Occipital lobe (tissue), 1 donor: ENCODE measurements at regions not wholly inside any gene's neighbourhood (a gene's known extent, or its start where the extent isn't known, plus 50 kb on each side); places are given as distances from the start of the nearest gene placed in this dataset.
"Not testable (repeated sequence)": the region's sequence is repeated elsewhere in the genome, so short reads cannot be mapped to it uniquely, and the experiment has no call there.

Source experiments
- DNase-seq: peaks from one replicate; lab custom pipeline; 2025; lab: John Stamatoyannopoulos, UW

DNA sequence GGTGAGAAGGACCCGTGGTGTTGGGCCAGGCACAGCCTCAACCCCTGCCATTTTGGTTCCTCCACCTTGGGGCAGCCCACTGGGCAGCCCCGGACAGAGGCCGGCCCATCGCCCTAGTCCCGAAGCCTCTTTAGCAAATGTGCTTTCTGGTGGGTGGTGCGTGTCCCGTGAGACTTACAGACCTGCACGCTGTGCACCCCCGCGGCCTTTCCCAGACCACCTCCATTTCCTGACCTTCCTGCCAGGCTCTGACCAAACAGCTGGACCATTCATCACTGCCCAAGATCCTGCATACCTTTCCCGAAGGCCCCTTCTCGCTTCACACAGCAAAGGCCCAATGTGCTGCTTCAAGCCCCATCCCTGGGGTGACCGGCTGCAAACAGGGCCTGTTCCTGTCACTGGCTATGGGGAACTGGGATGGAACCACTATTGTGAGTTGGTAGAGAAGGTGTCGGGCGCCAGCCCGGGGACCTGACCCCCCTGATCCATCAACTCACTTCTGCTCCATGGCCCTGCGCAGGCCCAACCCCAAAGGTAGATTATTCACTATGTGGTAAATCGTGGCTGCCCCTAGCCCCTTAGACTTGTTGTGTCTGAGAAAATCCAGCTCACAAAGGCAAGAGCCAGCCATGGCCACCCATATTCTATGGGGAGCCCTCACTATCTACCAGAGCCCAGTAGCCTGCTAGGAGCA lies 341.0 kb downstream of the EIPR1 start:
- no peak for DNase-seq

DNA sequence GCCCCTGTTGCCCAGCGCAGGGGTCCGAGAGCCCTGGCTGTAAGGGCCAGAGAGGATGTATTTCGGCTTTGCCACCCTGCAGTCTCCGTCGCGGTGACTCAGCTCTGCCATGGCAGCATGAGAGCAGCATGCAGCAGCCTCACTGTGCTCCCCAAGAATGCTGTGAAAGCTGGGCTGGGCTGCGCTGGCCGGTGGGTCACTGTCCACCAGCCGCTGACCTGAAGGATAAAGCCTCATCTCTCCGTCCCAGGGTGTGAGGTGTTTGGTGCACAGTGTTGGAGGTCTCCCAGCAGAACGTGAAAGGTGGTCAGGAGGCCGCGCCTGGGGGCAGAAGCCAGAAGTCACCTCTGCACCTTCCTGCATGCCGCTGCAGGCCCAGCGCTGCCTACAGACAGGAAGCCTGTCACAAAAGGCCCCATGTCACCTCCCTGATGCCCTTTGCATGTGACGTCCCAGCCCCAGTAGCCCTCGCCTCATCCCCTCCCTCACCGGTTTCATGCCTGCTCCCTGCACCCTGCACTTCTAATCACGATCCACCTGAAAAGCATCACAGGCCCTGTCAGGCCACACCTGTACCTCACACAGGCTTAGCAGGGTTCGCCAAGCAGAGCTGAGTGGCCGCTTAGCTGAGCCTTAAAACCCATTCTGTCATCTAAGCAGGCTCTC lies 342.1 kb downstream of the EIPR1 start:
- no peak for DNase-seq

DNA sequence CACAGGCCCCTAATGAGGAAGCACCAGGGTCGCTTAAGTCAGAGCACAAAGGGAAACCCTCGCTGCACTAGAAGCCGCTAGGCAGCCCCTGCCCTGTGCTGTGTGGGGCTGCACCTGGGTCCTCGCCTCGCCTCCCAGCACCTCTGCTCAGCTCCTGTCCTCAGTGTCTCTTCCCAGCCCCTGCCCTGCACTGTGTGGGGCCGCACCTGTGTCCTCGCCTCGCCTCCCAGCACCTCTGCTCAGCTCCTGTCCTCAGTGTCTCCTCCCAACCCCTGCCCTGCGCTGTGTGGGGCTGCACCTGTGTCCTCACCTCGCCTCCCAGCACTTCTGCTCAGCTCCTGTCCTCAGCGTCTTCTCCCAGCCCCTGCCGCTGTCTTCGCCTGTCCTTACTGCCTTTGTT lies 342.8 kb downstream of the EIPR1 start:
- no peak for DNase-seq

DNA sequence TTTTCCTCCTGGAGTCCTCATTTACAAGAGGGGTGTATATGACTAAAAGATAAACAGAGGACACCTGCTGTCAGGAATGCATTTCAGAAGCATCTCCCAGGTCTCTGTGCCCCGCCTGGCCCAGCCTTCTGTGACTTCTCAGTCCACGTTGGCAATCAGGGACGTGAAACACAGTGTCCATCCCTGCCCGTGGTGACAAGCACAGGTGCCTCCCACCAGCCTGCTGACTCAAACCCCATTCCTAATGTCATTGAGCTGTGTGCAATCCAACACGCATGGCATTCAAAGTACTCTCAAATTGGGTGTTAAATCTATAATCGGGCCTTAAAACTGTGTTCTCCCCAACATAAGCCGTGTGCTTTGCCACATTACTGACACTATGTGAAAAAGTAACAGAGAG lies 343.2 kb downstream of the EIPR1 start:
- DNase-seq: no peak

DNA sequence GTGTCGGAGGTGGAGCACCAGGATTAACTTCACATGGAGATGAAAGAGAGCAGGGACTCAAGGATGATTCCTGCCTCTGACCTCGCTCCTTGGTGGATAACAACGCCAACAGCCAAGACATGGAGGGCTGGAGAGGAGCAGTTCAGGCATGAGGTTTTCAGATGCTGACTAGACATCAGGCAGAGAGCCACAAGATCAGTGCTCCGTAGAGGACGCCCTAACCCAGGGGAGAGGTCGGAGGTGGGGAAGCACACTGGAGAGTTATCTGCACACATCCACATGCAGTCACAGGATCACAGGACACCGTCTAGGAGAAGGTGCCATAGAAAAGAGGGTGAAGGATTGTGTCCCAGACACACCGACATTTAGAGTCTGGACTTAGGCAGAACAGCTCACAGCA lies 344.3 kb downstream of the EIPR1 start:
- DNase-seq: no peak

DNA sequence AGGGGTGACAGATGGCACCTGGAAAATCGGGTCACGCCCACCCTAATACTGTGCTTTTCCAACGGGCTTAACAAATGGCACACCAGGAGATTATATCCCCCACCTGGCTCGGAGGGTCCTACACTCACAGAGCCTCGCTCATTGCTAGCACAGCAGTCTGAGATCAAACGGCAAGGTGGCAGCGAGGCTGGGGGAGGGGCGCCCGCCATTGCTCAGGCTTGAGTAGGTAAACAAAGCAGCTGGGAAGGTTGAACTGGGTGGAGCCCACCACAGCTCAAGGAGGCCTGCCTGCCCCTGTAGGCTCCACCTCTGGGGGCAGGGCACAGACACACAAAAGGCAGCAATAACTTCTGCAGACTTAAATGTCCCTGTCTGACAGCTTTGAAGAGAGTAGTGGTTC lies 346.8 kb downstream of the EIPR1 start:
- DNase-seq: not testable (repeated sequence)

DNA sequence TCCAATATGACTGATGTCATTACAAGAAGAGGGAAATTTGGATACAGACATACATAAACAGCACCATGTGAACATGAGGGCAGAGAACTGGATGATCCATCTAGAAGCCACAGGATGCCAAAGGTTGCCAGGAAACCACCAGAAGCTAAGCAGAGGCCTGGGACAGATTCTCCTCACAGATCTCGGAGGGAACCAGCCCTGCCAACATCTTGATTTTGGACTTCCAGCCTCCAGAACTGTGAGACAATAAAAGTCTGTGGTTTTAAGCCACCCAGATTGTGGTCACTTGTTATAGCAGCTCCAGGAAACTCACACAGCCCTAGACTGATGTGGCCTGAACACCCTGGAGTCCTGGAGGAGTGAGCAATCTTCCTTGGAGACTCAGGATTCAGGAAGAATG lies 351.6 kb downstream of the EIPR1 start:
- DNase-seq: no peak

DNA sequence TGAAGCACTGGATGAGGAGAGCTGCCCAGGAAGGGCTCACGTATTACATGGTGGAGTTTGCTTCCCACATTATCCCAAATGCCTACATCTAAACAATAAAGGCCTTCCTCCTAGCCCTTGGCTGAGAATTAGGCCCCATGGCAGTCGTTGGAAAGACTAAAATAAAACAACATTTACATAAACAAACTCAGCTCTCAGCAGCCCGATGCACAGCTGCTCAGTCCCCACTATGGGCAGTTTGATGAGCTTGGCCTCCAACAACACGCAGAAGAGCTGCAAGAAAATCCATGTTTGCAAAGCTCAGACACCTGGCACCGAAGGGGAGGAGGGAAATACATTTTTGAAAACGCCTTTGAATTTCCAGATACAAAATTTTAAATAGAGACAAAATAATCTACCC lies 352.4 kb downstream of the EIPR1 start:
- no peak for DNase-seq

DNA sequence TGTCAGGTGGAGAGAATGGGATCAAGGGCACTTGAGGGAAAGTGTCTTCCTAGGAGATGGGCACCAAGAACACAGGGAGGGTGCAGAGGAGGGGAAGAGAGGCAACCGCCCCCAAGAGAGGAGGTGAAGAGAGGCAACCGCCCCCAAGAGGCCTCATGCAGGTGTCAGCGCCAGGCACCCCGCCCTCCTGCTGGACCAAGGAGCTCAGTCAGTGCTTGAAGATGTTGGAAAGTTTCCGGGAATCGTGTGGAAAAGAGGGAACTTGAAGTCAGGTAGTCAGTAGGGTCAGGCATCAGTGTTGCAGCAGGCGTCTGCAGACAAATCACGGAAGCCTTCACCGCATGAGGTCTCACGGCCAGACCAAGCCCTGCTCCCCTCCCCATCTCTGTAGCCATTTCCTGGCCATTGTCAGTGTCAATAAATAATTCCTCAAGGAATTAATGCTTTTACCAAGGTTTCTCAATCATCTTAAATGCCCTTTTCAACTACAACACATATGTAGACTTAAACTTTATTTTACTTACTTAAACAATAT lies 353.1 kb downstream of the EIPR1 start:
- no peak for DNase-seq

DNA sequence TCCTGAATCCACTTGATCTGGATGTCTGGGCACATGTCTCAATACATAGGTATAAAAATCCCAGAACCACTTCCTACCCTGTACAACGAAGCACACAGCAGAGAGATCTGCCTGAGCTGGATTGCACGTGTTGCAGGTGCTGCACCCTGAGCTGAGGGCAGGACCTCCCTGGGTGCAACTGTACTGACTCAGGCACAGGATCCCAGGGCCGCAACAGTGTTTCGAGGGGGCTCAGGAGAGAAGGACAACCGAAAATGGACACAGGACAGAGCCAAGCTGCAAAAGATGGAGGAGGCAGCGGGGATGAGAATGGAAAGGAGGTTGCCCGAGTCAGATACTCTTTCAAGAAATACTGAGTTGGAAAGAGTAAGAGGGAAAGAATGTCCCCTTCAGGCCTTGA lies 354.1 kb downstream of the EIPR1 start:
- DNase-seq: no peak

DNA sequence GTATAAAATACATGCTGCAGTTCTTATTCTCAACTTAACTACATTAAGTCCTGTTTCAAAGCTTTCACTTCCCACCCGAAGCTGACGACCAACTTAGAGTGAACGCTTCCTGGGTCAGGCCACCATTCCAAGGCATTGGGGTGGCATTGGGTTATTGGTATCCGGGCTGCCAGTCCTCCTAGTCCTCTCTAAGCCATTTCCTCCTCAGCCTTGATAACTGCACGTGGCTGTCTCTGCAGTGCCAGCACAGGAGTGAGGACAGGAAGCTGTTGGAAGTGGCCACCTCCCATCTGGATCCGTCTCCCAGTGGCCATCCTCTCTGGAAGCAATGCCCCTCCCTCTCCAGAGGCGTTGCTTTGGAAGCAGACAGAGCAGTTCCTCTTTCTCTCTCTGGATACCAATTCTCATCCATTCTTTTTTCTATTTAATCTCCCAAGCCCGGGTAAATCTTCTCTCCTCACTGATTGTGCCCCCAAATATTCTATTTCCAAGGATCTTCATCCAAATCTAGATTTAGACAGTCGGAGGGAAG lies 354.7 kb downstream of the EIPR1 start:
- DNase-seq: no peak

DNA sequence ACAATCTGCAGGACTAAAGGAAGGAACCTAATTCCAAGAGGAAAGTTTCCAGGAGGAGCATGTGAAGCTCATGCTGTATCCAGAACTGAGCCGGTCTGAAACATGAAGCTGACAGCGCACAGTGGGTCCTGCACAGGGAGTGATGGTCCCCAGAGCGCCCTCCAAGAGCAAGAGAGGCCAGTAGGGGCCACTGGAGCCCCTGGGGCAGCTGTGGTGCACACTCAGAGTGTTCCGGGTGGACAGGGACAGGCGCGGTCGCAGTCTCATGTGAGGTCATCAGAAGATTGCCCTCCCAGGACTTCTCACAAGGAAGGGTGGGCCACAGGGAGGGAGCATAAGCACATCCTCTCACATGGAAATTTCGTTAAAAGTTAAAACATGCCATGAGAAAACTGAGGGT lies 355.9 kb downstream of the EIPR1 start:
- no peak for DNase-seq

DNA sequence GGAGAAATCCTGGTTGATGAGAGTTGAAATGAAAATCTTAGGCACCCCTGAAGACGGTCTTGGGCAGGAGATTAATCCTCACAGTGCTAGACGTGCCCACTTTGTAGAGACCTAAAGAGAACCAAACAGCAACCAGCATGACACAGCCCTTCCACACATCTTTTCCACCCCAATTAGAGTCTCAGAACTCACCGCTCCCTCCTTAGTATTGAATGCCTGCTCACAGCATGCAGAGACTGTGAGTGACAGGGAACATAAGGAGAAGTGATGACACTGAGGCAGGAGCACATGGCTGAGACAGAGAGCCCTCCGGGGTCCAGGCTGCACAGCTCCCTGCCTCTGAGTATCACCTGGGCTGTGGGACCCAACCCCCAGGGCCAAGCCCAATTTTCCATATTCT lies 367.6 kb downstream of the EIPR1 start:
- no peak for DNase-seq

DNA sequence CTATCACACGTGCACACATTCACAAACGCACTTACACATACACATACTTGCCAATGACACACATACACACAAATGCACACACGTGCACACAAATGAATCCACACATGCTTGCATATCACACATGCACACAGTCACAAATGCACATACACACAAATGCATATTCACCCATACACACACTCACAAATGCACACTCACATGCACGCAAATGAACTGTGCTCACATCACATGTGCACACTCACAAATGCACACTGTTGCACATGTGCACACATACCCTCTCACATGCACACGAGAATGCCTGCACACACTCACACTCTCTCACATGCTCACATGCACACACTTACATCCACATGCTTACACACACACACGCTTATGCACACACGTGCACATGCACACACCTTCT lies 368.1 kb downstream of the EIPR1 start:
- DNase-seq: no peak

DNA sequence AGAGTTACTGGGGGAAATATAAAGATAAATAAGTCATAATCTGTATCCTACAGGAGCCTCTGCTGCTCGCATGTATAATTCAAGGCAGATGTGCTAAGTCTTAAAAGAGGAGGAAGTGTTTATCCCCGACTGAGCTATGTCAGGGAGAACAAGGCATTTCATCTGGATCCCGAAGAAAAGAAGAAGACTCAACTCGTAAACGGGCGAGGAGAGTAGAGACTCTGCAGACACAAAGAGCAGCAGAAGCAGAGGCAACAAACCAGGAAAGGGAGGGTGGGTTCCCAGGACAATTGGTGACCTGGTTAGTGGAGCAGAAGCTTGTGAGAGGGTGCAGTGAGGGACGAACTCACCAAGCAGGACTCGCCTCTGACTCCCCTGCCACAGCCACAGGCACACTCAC lies 368.6 kb downstream of the EIPR1 start:
- no peak for DNase-seq

DNA sequence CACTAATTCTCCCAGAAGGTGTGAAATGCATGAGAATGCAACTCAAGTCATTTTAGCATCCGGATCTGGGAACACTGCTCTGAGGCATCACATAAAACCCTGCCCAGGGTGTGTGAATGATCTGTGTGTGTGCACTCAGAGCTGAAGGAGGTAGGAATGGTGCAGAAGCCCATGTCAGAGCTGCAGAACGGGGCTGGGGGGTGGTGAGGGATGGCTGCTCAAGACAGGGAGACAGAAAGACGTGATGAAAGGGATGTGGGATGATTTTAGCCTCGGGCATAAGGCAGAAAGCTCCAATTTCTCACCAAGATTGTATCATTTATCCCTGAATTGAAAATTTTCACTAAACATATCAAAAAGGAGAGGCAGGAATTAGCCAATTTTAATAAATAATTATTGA lies 369.1 kb downstream of the EIPR1 start:
- no peak for DNase-seq

DNA sequence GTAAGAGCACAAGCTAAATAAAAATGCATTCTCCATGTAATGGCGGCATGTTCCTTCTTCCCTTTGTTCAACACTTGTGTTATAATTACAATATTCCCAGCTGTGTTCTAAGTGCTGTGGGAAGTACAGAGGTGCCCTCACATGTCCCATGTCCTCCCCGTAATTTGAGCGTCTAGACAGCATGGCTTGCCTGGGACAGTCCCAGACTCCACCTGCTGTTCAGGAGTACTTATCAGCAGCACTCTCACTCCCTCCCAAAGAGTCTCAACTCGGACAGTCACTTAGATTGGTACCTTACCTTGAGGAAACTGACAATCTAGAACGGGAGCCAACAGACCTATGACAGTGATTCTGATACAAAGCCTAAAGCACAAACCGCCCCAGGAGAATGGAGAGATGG lies 370.5 kb downstream of the EIPR1 start:
- no peak for DNase-seq

DNA sequence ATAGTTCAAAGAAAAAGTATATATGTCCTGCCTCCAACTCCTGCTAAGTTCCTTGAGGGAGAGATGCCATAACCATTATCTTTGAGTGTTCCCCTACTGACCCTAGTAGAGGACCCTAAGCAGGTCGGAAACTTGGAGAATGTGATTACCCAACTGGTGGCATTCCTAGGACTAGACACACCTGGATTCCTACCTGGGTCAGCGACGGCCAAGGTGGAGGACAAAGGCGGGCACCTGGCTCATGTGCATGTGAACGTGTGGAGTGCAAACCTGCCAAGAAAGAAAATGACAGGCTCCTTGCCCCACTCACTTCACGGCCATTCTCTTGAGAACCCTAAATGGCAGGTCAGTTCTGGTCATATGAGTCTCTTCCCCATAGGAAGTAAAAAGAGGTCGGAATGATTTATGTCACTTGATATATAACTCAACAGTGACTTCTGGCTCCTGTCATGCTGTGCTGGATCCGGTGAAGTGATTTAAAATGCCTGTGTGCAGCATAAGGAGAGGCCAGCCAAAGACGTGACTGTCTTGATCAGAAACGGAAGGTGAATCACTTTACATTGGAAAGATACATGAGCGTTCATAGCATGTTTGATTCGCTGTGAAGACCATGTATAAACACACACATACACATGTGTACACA lies 371.6 kb downstream of the EIPR1 start:
- no peak for DNase-seq

DNA sequence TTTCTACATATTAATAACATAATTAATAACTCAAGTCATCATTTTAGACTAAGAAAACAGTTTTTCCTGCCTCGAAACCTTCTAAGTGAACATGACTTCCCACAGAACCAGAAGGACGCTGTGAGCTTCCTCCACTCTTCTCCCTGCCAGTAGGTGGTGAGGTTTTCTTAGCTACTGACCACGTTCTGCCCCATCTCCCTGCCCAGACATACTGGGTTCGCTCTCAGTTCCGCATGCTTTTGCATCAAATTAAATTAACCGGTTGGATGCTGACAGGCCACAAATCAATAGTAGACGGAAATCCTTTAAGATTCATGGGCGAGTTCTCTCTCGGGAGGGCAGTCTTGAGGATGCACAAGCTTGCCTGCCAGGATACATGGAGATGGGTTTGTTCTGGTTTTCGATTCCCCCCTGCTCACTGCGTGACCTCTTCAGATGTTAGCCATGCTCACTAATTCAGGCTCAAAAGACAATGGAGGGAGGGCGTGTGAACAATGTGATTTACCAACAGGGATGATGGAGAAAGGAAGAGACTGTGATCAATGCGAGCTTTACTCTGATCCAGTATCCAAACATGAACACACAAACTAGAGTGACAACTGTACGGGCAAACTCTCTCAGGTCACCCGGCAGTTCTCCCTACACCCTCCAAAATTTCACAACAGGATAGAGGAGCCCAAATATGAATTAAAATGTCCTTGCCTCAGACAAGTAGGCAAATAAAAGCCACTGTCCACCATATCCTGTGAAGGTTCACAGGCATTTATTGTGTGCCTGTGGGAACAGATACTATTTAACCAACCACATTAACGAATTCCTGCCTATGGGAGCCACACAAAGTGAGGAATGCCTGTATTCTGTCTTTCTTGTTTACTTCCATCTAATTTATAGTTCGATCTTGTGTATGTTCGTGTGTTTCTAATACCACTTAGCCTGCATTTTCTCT lies 375.7 kb downstream of the EIPR1 start:
- no peak for DNase-seq

DNA sequence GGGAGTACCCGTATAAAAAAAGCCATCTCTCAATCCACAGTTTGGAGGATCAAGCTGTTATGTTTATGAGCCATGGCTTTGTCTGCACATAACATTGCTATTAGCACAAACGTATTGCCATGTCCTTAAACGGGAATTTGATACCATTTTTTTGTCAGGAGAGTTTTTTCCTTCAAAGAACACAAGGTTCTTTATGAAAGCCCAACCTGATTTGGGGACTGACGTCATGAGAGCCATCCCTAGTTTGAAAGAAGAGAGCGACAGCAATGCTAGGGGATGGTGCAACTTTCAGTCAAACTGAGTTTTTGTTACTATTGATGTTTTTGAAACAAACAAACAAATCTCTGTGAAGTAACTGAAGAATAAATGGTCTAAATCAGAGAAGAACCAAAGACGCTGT lies 376.6 kb downstream of the EIPR1 start:
- no peak for DNase-seq

DNA sequence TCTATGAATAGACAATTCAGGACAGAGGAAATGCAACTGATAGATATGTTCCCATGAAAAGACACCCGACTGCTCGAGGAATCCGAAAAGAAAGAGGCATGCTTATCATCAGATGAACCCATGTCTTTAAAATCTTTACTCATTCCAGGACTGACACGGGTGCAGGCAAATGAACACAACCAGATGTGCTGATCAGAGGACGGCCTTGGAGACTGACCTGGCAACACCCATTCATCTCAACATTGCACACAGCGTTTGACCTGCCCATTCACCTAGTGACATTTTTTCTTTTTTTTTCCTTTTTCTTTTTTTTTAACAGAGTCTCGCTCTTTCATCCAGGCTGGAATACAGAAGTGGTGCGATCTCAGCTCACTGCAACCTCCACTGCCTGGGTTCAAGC lies 377.5 kb downstream of the EIPR1 start:
- DNase-seq: no peak
